Mesothelial cell of epicardium (in vitro differentiated cells): ENCODE measurements at regions not wholly inside any gene's neighbourhood (a gene's known extent, or its start where the extent isn't known, plus 50 kb on each side); places are given as distances from the start of the nearest gene placed in this dataset.

Source experiments
- DNase-seq, 2 experiments: peaks; one replicate each; pipeline ENCODE4 v3.0.0; 2021; ENCODE audit warnings: low spot score in 2 of 2; ENCODE audit not compliant: unreplicated experiment in 2 of 2
- H3K27ac Mint-ChIP-seq: 2 replicates; pipeline ENCODE4 v1.8.0; 2021; ENCODE audit warnings: mixed read lengths
- H3K27me3 Mint-ChIP-seq: 2 replicates; pipeline ENCODE4 v1.8.0; 2021; ENCODE audit warnings: low read depth, mixed read lengths
- H3K36me3 Mint-ChIP-seq: 2 replicates; pipeline ENCODE4 v1.8.0; 2021; ENCODE audit warnings: mixed read lengths
- H3K4me1 Mint-ChIP-seq: 2 replicates; pipeline ENCODE4 v1.8.0; 2021; ENCODE audit warnings: mixed read lengths
- H3K4me3 Mint-ChIP-seq: 2 replicates; pipeline ENCODE4 v1.8.0; 2021; ENCODE audit warnings: mild to moderate bottlenecking, moderate library complexity, mixed read lengths
- H3K9me3 Mint-ChIP-seq: 2 replicates; pipeline ENCODE4 v1.8.0; 2021; ENCODE audit warnings: mixed read lengths
- CTCF ChIP-seq: fragments of 200-600 bp; sonication (generic); IDR thresholded peaks from one replicate; pipeline ENCODE4 v1.5.0; 2021; ENCODE audit warnings: antibody characterized with exemption; ENCODE audit not compliant: unreplicated experiment

DNA sequence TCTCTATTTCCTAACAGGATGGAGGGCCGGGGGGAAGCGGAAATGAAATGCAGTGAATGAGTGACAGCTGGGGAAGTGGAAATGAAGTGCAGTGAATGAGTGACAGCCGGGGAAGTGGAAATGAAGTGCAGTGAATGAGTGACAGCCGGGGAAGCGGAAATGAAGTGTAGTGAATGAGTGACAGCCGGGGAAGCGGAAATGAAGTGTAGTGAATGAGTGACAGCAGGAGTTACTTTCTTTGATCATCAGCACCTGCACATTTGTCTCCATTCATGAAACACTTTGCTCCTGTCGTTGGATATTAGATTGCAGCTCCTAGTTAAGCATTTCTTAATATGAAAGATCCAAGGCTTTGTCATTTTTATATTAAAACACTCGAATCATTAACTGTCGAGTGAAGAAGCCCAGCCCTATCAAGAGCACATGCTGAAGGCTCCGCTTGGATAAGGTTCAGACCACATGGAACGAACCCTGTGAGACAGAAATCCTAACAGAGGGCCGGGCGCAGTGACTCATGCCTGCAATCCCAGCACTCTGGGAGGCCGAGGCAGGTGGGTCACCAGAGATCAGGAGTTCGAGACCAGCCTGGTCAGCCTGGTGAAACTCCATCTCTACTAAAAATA is 406.0 kb upstream of the ADARB2 start:
- peaks cover 1% of the 10 kb centered on the region for H3K27me3 Mint-ChIP-seq
- no peaks in the 10 kb centered on the region for H3K36me3 Mint-ChIP-seq
- peaks cover 2% of the 10 kb centered on the region for H3K4me1 Mint-ChIP-seq
- H3K4me3 Mint-ChIP-seq = no peak overlapping the region
- H3K9me3 Mint-ChIP-seq = no peaks in the 10 kb centered on the region
- no peak overlapping the region for H3K27ac Mint-ChIP-seq
- no peak for TF ChIP-seq CTCF
- DNase-seq = no peak

DNA sequence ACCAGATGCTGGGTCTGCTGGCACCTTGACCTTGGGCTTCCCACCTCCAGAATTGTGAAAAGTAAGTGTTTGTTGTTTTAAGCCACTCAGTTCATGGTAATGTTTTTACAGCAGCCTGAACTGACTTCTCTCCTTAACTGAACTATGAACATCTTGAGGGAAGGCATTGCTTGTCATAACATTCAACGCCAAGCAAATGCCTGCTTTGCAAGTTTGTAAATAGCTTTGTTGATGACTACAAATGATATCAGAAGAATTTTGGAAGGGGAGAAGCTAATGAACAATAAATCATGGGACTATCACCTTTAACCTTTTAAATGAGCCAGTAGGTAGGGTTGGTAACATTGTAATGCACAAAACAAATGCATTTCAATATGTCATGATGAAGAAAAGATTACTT is 402.4 kb upstream of the ADARB2 start:
- H3K27me3 Mint-ChIP-seq = peaks cover 1% of the 10 kb centered on the region
- H3K27ac Mint-ChIP-seq = no peak overlapping the region
- no peaks in the 10 kb centered on the region for H3K36me3 Mint-ChIP-seq
- H3K9me3 Mint-ChIP-seq = no peaks in the 10 kb centered on the region
- no peak for TF ChIP-seq CTCF
- H3K4me3 Mint-ChIP-seq = no peak overlapping the region
- DNase-seq = no peak
- no peaks in the 10 kb centered on the region for H3K4me1 Mint-ChIP-seq

GRCh38 chr10:2137549-2138174 is 400.3 kb upstream of the ADARB2 start:
- no peak overlapping the region for H3K4me3 Mint-ChIP-seq
- peak; percentile 36 for TF ChIP-seq CTCF
- H3K9me3 Mint-ChIP-seq = peaks cover 4% of the 10 kb centered on the region
- no peak overlapping the region for H3K27ac Mint-ChIP-seq
- DNase-seq = no peak
- no peaks in the 10 kb centered on the region for H3K36me3 Mint-ChIP-seq
- no peaks in the 10 kb centered on the region for H3K4me1 Mint-ChIP-seq
- H3K27me3 Mint-ChIP-seq = peaks cover 1% of the 10 kb centered on the region

GRCh38 chr10:2130705-2131305 is 393.5 kb upstream of the ADARB2 start:
- no peaks in the 10 kb centered on the region for H3K36me3 Mint-ChIP-seq
- no peaks in the 10 kb centered on the region for H3K4me1 Mint-ChIP-seq
- H3K9me3 Mint-ChIP-seq = peaks cover 4% of the 10 kb centered on the region
- DNase-seq = no peak
- peaks cover 2% of the 10 kb centered on the region for H3K27me3 Mint-ChIP-seq
- no peak for TF ChIP-seq CTCF
- H3K4me3 Mint-ChIP-seq = no peak overlapping the region
- no peak overlapping the region for H3K27ac Mint-ChIP-seq

DNA sequence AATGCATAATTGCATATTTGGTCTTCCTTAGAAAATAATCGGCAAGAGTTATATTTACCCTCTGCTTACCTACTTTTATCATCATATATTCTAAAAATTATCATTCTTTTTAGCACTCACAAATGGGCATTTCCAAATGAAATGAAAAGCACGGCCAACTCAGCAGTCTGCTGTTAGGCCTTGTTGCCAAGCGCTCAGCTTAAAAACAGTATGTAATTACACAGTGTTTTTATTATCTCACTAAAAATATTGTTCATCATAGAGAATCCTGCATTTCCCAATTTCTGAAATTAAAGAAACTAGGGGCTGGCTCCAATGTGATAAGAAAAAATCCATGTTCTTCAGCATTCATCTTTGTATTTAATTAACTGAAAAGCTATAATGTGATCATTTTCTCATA is 391.7 kb upstream of the ADARB2 start:
- Mint-ChIP-seq H3K4me1 (no peaks in the 10 kb centered on the region), H3K9me3 (peaks cover 4% of the 10 kb centered on the region), H3K36me3 (no peaks in the 10 kb centered on the region), H3K27ac (no peak overlapping the region), H3K27me3 (peaks cover 2% of the 10 kb centered on the region), H3K4me3 (no peak overlapping the region)
- TF ChIP-seq CTCF = no peak
- no peak for DNase-seq
